ENCODE measurements at regions not wholly inside any gene's neighbourhood (a gene's known extent, or its start where the extent isn't known, plus 50 kb on each side); places are given as distances from the start of the nearest gene placed in this dataset.

GRCh38 chr4:129488427-129488826 lies 392.5 kb downstream of the C4orf33 start:
- TF ChIP-seq CTCF (IDR thresholded peaks at IDR 0.05; ENCODE audit: low read depth, low read length) (no peak), MAX (IDR thresholded peaks at IDR 0.05; ENCODE audit: low read depth, low read length) (no peak), MYC (IDR thresholded peaks at IDR 0.05; ENCODE audit: low read depth, low read length) (no peak), POLR2A (IDR thresholded peaks at IDR 0.05; ENCODE audit: extremely low read depth, insufficient read length) (no peak)
